DND-41 (cell line): ENCODE measurements at regions not wholly inside any gene's neighbourhood (a gene's known extent, or its start where the extent isn't known, plus 50 kb on each side); places are given as distances from the start of the nearest gene placed in this dataset.

Source experiments
- CTCF ChIP-seq: IDR thresholded peaks from 2 replicates; pipeline ENCODE4 v1.5.1; 2012; ENCODE audit warnings: borderline replicate concordance, low read length, moderate library complexity, mild to moderate bottlenecking; ENCODE audit not compliant: poor library complexity, severe bottlenecking; ENCODE audit errors: extremely low read depth
- EZH2 ChIP-seq: IDR thresholded peaks from 3 replicates; pipeline ENCODE4 v1.6.1; 2012; ENCODE audit warnings: borderline replicate concordance, low read depth, mild to moderate bottlenecking, moderate library complexity, low read length, inconsistent platforms; ENCODE audit not compliant: severe bottlenecking

- no peak for TF ChIP-seq CTCF
- TF ChIP-seq EZH2 = no peak
Measured at GRCh38 chr2:19556648-19557047, 198.2 kb upstream of the OSR1 start.
